Liver (tissue), 7 donors: ENCODE measurements at regions not wholly inside any gene's neighbourhood (a gene's known extent, or its start where the extent isn't known, plus 50 kb on each side); places are given as distances from the start of the nearest gene placed in this dataset.
A peak's percentile ranks its signal among the peaks of the same experiment; 100 is the strongest.

ENCODE experiments used
- DNase-seq: peaks from one replicate; pipeline ENCODE4 v3.0.0-alpha.2; 2017; ENCODE audit warnings: low spot score
- H3K27ac ChIP-seq, 2 donors: one replicate each; pipeline ENCODE4 v1.7.0; 2013; ENCODE audit warnings: inconsistent platforms in 2 of 2, low read length in 2 of 2, control low read depth in 1 of 2, low read depth in 1 of 2, mild to moderate bottlenecking in 1 of 2
- H3K27me3 ChIP-seq, 4 donors: one replicate each; pipeline versions ENCODE4 v1.6.1 to v1.7.0; 2013; ENCODE audit warnings: low read length in 3 of 4, inconsistent platforms in 1 of 4, mild to moderate bottlenecking in 1 of 4, moderate library complexity in 1 of 4; ENCODE audit not compliant: control insufficient read depth in 4 of 4, insufficient read depth in 4 of 4
- H3K36me3 ChIP-seq, 4 donors: one replicate each; pipeline versions ENCODE4 v1.6.1 to v1.7.0; 2013; ENCODE audit warnings: low read length in 3 of 4, mild to moderate bottlenecking in 3 of 4, low read depth in 1 of 4, moderate library complexity in 1 of 4; ENCODE audit not compliant: control insufficient read depth in 4 of 4, insufficient read depth in 3 of 4
- H3K4me1 ChIP-seq, 4 donors: one replicate each; pipeline versions ENCODE4 v1.6.1 to v1.7.0; 2013; ENCODE audit warnings: low read length in 3 of 4, mild to moderate bottlenecking in 3 of 4, moderate library complexity in 1 of 4; ENCODE audit not compliant: control insufficient read depth in 4 of 4, insufficient read depth in 4 of 4
- H3K4me3 ChIP-seq, 3 donors: one replicate each; pipeline versions ENCODE4 v1.6.1 to v1.7.0; 2013; ENCODE audit warnings: low read length in 3 of 3, control low read depth in 1 of 3, low read depth in 1 of 3, mild to moderate bottlenecking in 1 of 3
- H3K9ac ChIP-seq, 2 donors: one replicate each; pipeline ENCODE4 v1.7.0; 2013; ENCODE audit warnings: low read length in 2 of 2, mild to moderate bottlenecking in 2 of 2, moderate library complexity in 2 of 2, control low read depth in 1 of 2, low read depth in 1 of 2
- H3K9me3 ChIP-seq, 4 donors: one replicate each; pipeline versions ENCODE4 v1.6.1 to v1.7.0; 2013; ENCODE audit warnings: low read length in 3 of 4; ENCODE audit not compliant: control insufficient read depth in 4 of 4
- FOXA1 ChIP-seq: IDR thresholded peaks from 2 replicates; pipeline ENCODE4 v1.6.1; 2016; ENCODE audit warnings: antibody characterized with exemption
- GABPA ChIP-seq, 2 donors: IDR thresholded peaks in 1 of 2; conservative IDR thresholded peaks in 1 of 2; 2 replicates each; pipeline ENCODE4 v1.6.1; 2016; ENCODE audit warnings: antibody characterized with exemption in 2 of 2, mild to moderate bottlenecking in 1 of 2, moderate library complexity in 1 of 2
- HNF4A ChIP-seq, 2 donors: conservative IDR thresholded peaks; 2 replicates each; pipeline ENCODE4 v1.6.1; 2016; ENCODE audit warnings: antibody characterized with exemption in 2 of 2, mild to moderate bottlenecking in 2 of 2
- HNF4G ChIP-seq: IDR thresholded peaks from 2 replicates; pipeline ENCODE4 v1.6.1; 2016; ENCODE audit warnings: antibody characterized with exemption
- RAD21 ChIP-seq, 2 donors: IDR thresholded peaks; 2 replicates each; pipeline ENCODE4 v1.6.1; 2016; ENCODE audit warnings: antibody characterized with exemption in 2 of 2, mild to moderate bottlenecking in 2 of 2
- RXRA ChIP-seq, 2 donors: IDR thresholded peaks; 2 replicates each; pipeline ENCODE4 v1.6.1; 2017 to 2018; ENCODE audit warnings: antibody characterized with exemption in 2 of 2, mild to moderate bottlenecking in 1 of 2
- SP1 ChIP-seq: IDR thresholded peaks from 2 replicates; pipeline ENCODE4 v1.6.1; 2018; ENCODE audit warnings: antibody characterized with exemption, mild to moderate bottlenecking
- WGBS: extraction: QIAGEN DNeasy Blood & Tissue Kit; methylation state at CpG from one replicate; pipeline ENCODE4 v1.1.7; 2013; 5-methylcytosine and 5-hydroxymethylcytosine counted together
- TF ChIP-seq, protein P1 (sequence below): IDR thresholded peaks from 2 replicates; pipeline ENCODE4 v1.6.1; 2016; ENCODE audit warnings: antibody characterized with exemption, mild to moderate bottlenecking
- TF ChIP-seq, protein P2 (sequence below): IDR thresholded peaks from 2 replicates; pipeline ENCODE4 v1.6.1; 2016; ENCODE audit warnings: antibody characterized with exemption
- TF ChIP-seq, protein P3 (sequence below): IDR thresholded peaks from 2 replicates; pipeline ENCODE4 v1.6.1; 2016; ENCODE audit warnings: antibody characterized with exemption
- donor health status: healthy.
- donor health status: healthy.
- donor health status: healthy.
- donor health status: healthy.

DNA sequence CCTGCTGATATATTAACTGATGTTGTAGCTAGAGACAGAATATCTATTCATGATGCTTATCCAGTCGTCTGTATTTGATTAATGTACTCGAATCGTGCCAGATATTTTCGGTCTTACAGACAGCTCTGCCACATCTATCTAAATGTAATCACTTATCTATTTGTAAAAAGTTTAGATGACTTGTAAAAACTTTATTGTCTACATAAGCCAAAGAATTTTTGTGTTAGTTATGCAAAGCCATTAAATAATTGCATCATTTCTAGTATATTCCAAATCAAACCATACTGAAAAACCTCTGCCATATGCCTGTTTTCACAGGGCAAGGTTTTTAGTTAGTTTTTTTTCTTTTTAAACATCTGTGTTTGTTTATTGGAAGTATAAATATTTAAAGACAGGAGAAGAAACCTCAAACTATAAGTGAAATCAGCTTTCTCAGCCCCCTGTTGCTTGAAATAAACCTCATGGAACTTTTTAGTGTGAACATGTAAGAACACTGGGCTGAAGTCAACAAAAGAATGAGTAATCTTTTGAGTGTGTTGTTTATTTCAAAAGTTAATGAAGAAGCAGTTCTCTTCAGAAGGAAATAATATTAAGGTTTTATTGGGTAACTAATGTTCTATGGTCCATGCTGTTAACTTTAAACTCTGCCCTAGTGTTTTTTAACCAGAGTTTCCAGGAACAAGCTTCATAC, 657.6 kb upstream of the SYT4 start:
- Histone ChIP-seq H3K4me1 (no peaks in the 10 kb centered on the region), H3K9ac (no peak overlapping the region), H3K36me3 (no peaks in the 10 kb centered on the region), H3K9me3 (no peaks in the 10 kb centered on the region), H3K4me3 (no peak overlapping the region), H3K27me3 (no peaks in the 10 kb centered on the region), H3K27ac (peak overlapping the region in 1 of 2 donors; percentile 7)
- TF ChIP-seq, protein P1, sequence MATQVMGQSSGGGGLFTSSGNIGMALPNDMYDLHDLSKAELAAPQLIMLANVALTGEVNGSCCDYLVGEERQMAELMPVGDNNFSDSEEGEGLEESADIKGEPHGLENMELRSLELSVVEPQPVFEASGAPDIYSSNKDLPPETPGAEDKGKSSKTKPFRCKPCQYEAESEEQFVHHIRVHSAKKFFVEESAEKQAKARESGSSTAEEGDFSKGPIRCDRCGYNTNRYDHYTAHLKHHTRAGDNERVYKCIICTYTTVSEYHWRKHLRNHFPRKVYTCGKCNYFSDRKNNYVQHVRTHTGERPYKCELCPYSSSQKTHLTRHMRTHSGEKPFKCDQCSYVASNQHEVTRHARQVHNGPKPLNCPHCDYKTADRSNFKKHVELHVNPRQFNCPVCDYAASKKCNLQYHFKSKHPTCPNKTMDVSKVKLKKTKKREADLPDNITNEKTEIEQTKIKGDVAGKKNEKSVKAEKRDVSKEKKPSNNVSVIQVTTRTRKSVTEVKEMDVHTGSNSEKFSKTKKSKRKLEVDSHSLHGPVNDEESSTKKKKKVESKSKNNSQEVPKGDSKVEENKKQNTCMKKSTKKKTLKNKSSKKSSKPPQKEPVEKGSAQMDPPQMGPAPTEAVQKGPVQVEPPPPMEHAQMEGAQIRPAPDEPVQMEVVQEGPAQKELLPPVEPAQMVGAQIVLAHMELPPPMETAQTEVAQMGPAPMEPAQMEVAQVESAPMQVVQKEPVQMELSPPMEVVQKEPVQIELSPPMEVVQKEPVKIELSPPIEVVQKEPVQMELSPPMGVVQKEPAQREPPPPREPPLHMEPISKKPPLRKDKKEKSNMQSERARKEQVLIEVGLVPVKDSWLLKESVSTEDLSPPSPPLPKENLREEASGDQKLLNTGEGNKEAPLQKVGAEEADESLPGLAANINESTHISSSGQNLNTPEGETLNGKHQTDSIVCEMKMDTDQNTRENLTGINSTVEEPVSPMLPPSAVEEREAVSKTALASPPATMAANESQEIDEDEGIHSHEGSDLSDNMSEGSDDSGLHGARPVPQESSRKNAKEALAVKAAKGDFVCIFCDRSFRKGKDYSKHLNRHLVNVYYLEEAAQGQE, result no peak
- peak; percentile 10 for TF ChIP-seq SP1
- TF ChIP-seq HNF4A (conservative IDR thresholded peaks at IDR 0.05), result peak in 1 of 2 donors; percentile 18
- 74% methylated on average over 4 of the region's 4 CpGs for WGBS
- no peak for DNase-seq

DNA sequence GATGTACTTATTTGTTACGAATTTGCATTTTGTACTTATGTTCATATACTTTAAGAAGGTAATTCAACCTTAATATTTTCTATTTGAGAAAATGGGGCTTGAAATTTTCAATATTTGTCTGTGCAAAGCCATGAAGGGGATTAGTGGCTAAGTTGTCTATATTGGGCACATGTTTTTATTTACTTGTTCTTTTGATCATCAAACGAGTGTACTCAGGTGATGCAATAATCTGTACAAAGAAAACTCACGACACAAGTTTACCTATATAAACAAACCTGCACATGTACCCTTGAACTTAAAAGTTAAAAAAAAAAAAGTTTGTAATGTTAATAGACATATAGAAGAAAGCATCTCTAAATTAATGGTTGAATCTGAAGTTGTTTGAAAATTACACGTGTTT, 658.9 kb upstream of the SYT4 start:
- no peaks in the 10 kb centered on the region for H3K4me1 ChIP-seq
- no peak overlapping the region for H3K27ac ChIP-seq
- TF ChIP-seq, protein P2, sequence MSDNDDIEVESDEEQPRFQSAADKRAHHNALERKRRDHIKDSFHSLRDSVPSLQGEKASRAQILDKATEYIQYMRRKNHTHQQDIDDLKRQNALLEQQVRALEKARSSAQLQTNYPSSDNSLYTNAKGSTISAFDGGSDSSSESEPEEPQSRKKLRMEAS, result no peak
- TF ChIP-seq RAD21 (IDR thresholded peaks at IDR 0.05) (no peak), RXRA (IDR thresholded peaks at IDR 0.05) (no peak), HNF4A (conservative IDR thresholded peaks at IDR 0.05) (peak in 1 of 2 donors; percentile 23), GABPA (IDR thresholded peaks at IDR 0.05 in 1 of 2, conservative IDR thresholded peaks at IDR 0.05 in 1 of 2) (no peak)
- DNase-seq, result no peak
- no peak overlapping the region for H3K9ac ChIP-seq
- H3K27me3 ChIP-seq, result no peaks in the 10 kb centered on the region
- no peak overlapping the region for H3K4me3 ChIP-seq
- H3K36me3 ChIP-seq, result no peaks in the 10 kb centered on the region
- 61% methylated on average over 4 of the region's 4 CpGs for WGBS
- H3K9me3 ChIP-seq, result no peaks in the 10 kb centered on the region

DNA sequence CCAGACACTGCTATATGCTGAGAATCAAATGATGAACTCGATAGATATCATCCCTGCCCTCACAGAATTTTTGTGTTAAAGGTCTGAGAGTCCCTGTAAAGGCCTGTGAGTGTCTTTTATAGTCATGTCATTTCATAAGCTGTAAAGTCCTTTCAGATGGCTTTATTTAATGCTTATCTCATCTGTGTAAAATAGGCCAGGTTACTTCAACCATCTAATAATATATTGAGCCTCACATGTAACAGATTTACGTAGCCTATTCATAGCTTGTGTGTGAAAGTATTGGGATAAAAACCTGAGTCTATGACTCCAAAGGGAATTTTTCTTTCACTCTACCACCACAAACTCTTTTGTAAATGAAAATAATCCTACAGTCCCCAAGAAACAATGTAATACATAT, 672.0 kb upstream of the SYT4 start:
- no peak for DNase-seq
- no peaks in the 10 kb centered on the region for H3K36me3 ChIP-seq
- WGBS, result 85% methylated on average over 2 of the region's 2 CpGs
- H3K27me3 ChIP-seq, result no peaks in the 10 kb centered on the region
- H3K4me3 ChIP-seq, result no peak overlapping the region
- no peak overlapping the region for H3K9ac ChIP-seq
- no peaks in the 10 kb centered on the region for H3K4me1 ChIP-seq
- no peak overlapping the region for H3K27ac ChIP-seq
- TF ChIP-seq, protein P2, result no peak
- TF ChIP-seq, protein P3, sequence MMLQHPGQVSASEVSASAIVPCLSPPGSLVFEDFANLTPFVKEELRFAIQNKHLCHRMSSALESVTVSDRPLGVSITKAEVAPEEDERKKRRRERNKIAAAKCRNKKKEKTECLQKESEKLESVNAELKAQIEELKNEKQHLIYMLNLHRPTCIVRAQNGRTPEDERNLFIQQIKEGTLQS, result no peak
- no peak for TF ChIP-seq SP1
- no peak for TF ChIP-seq GABPA (IDR thresholded peaks at IDR 0.05 in 1 of 2, conservative IDR thresholded peaks at IDR 0.05 in 1 of 2)
- no peak for TF ChIP-seq FOXA1
- TF ChIP-seq HNF4A (conservative IDR thresholded peaks at IDR 0.05), result no peak
- TF ChIP-seq HNF4G, result no peak
- TF ChIP-seq RAD21 (IDR thresholded peaks at IDR 0.05), result no peak
- peaks cover 0 to 1% (median 0%) of the 10 kb centered on the region in 4 donors for H3K9me3 ChIP-seq
